Epithelial cell of proximal tubule (primary cell): ENCODE measurements at regions not wholly inside any gene's neighbourhood (a gene's known extent, or its start where the extent isn't known, plus 50 kb on each side); places are given as distances from the start of the nearest gene placed in this dataset.

Experiments used
- DNase-seq: peaks from one replicate; pipeline ENCODE4 v3.0.0-alpha.2; 2011; ENCODE audit warnings: low read depth
- H3K4me3 ChIP-seq: 2 replicates; pipeline ENCODE4 v1.5.1; 2011; ENCODE audit warnings: low read depth, mild to moderate bottlenecking, low read length
- CTCF ChIP-seq: conservative IDR thresholded peaks from 2 replicates; pipeline ENCODE4 v1.5.1; 2012; ENCODE audit warnings: low read depth, mild to moderate bottlenecking, low read length

GRCh38 chr7:126026421-126027088 is 1096.9 kb upstream of the POT1 start:
- no peak for TF ChIP-seq CTCF
- peak; percentile 22 for DNase-seq
- no peak overlapping the region for H3K4me3 ChIP-seq

- no peak for TF ChIP-seq CTCF
Observed at GRCh38 chr7:126022452-126022851, 1092.8 kb upstream of the POT1 start.

GRCh38 chr7:126016722-126017121 is 1087.1 kb upstream of the POT1 start:
- no peak for DNase-seq
- no peak overlapping the region for H3K4me3 ChIP-seq
- no peak for TF ChIP-seq CTCF

More at GRCh38 chr7:126022452-126022851, 1092.8 kb upstream of the POT1 start:
- H3K4me3 ChIP-seq = no peak overlapping the region
- DNase-seq = no peak

GRCh38 chr7:126005064-126005463 is 1075.4 kb upstream of the POT1 start:
- no peak for DNase-seq
- H3K4me3 ChIP-seq = no peak overlapping the region
- no peak for TF ChIP-seq CTCF

GRCh38 chr7:126001349-126001748 is 1071.7 kb upstream of the POT1 start:
- no peak overlapping the region for H3K4me3 ChIP-seq
- no peak for DNase-seq
- TF ChIP-seq CTCF = no peak

- DNase-seq = no peak
- no peak overlapping the region for H3K4me3 ChIP-seq
- no peak for TF ChIP-seq CTCF
Observed at GRCh38 chr7:125984795-125985194, 1055.2 kb upstream of the POT1 start.

- no peak for TF ChIP-seq CTCF
- no peak overlapping the region for H3K4me3 ChIP-seq
- no peak for DNase-seq
Observed at GRCh38 chr7:125971656-125972055, 1042.0 kb upstream of the POT1 start.
